NB4 (cell line): ENCODE measurements at regions not wholly inside any gene's neighbourhood (a gene's known extent, or its start where the extent isn't known, plus 50 kb on each side); places are given as distances from the start of the nearest gene placed in this dataset.

Source experiments
- POLR2A ChIP-seq: IDR thresholded peaks from 2 replicates; pipeline ENCODE4 v1.6.1; 2011; ENCODE audit warnings: mild to moderate bottlenecking; ENCODE audit not compliant: insufficient read length; ENCODE audit errors: extremely low read depth
- TF ChIP-seq, protein P1 (sequence below): IDR thresholded peaks from one replicate; pipeline ENCODE4 v1.5.1; 2012; ENCODE audit warnings: low read depth, low read length

DNA sequence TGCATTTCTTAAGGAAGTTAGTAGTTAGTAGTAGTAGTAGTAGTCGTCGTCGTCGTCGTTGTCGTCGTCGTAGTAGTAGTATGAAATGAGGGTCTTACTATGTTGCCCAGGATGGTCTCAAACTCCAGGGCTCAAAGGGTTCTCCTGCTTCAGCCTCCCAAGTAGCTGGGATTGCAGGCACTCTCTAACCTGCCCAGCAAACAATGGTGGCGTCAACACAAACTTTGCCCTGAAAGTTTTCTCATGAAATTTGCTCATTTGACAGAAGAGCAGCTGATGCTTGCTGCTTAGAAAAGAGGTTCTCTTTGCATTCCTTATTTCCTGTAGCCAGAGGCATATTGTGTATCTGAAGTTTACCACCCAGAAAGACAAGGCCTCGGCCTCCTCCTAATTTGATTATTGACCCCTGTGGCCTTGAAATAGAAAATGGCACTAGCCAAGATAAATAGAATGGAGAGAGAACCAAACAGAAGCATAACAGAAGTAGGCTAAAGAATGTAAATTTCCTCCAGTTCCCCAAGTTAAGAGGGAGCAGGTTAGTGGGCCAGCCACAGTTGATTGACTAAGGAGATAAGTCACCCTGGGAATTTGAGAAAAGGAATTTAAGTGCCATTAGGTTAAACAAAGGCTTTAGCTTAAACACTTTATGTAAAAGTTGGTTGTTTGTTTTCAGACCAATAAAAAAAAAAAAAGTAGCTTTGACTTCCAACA lies 166.2 kb upstream of the ROBO2 start:
- TF ChIP-seq, protein P1, sequence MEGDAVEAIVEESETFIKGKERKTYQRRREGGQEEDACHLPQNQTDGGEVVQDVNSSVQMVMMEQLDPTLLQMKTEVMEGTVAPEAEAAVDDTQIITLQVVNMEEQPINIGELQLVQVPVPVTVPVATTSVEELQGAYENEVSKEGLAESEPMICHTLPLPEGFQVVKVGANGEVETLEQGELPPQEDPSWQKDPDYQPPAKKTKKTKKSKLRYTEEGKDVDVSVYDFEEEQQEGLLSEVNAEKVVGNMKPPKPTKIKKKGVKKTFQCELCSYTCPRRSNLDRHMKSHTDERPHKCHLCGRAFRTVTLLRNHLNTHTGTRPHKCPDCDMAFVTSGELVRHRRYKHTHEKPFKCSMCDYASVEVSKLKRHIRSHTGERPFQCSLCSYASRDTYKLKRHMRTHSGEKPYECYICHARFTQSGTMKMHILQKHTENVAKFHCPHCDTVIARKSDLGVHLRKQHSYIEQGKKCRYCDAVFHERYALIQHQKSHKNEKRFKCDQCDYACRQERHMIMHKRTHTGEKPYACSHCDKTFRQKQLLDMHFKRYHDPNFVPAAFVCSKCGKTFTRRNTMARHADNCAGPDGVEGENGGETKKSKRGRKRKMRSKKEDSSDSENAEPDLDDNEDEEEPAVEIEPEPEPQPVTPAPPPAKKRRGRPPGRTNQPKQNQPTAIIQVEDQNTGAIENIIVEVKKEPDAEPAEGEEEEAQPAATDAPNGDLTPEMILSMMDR, result no peak
- no peak for TF ChIP-seq POLR2A
